AG09309 (cell line): ENCODE measurements at regions not wholly inside any gene's neighbourhood (a gene's known extent, or its start where the extent isn't known, plus 50 kb on each side); places are given as distances from the start of the nearest gene placed in this dataset.

Source experiments
- DNase-seq: peaks from one replicate; pipeline ENCODE4 v3.0.0-alpha.2; 2010; ENCODE audit warnings: low read depth
- H3K4me3 ChIP-seq: 2 replicates; pipeline ENCODE4 v1.5.1; 2011; ENCODE audit warnings: mild to moderate bottlenecking, low read depth, low read length, moderate library complexity; ENCODE audit not compliant: control insufficient read depth
- CTCF ChIP-seq: IDR thresholded peaks from 2 replicates; pipeline ENCODE4 v1.5.1; 2011; ENCODE audit warnings: mild to moderate bottlenecking, low read depth, low read length, inconsistent platforms; ENCODE audit not compliant: insufficient read depth, control insufficient read depth; ENCODE audit errors: missing control alignments

- peak; percentile 29 for DNase-seq
- TF ChIP-seq CTCF: no peak
- no peak overlapping the region for H3K4me3 ChIP-seq
Observed at GRCh38 chr3:43178891-43179366, 73.0 kb upstream of the POMGNT2 start.

DNA sequence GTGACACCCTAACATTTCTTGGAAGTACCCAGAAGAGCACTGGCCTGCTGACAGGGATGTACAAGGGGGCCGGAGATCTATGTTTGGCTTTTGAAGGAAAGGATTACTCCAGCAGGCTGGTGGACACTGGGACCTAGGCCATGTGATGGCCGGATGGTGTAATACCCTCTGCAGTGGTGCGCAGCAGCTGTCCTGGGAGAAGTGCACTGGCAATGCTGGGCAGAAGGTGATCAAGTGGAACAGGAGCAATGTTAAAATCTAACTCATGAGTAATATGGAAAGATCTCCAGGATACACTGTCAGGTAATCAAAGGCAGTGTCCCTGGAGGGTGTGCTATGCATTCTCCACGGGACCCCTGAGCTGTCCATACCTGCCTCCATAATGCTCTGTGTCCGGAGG is 71.2 kb upstream of the POMGNT2 start:
- no peak for DNase-seq
- TF ChIP-seq CTCF: no peak
- no peak overlapping the region for H3K4me3 ChIP-seq

- TF ChIP-seq CTCF: no peak
- DNase-seq: no peak
Observed at GRCh38 chr3:43176666-43177065, 70.8 kb upstream of the POMGNT2 start.

DNA sequence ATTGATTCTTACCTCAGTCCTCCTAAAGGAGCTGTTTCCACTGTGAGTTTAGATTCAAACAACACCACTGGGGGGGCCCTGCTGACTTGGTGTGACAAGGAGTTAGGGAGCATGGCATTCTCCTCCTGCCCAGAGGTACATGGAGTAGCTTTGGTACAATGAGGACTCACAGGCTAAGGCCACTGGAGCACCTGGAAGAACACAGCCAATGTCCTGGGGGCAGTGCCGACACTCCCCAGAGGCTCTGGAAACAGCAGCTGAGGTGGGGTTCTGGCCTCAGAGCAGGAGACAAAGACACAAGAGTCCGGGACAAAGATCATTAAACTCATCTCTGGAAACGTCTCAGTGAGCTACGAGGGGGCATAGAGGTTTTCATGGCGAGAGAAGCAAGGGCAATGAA is 69.7 kb upstream of the POMGNT2 start:
- DNase-seq: no peak
- TF ChIP-seq CTCF: no peak
- H3K4me3 ChIP-seq: no peak overlapping the region

More at GRCh38 chr3:43176666-43177065, 70.8 kb upstream of the POMGNT2 start:
- H3K4me3 ChIP-seq: no peak overlapping the region

GRCh38 chr3:43173949-43174348 is 68.1 kb upstream of the POMGNT2 start:
- H3K4me3 ChIP-seq: no peak overlapping the region
- no peak for DNase-seq
- TF ChIP-seq CTCF: no peak

- no peak for TF ChIP-seq CTCF
- no peak for DNase-seq
- no peak overlapping the region for H3K4me3 ChIP-seq
Observed at GRCh38 chr3:43171748-43172147, 65.9 kb upstream of the POMGNT2 start.

DNA sequence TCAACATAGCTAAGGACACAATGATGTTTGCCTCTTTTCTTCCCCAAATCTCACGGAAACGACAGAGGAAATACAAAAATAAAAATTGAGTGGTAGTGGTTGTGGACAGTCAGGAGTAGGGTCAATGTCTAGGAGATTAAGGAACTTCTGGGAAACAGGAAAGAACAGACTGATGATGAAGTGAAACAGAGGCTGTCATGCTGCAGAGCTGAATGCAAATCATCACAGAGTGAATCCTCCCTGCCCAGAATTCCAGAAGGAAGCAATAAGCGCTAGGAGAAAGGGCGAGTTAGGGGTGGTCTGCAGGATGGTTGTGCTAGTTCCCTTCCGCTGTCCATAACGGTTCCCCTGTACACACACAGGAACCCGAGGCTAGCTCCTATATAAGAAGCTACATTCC is 64.7 kb upstream of the POMGNT2 start:
- no peak for DNase-seq
- no peak for TF ChIP-seq CTCF
- H3K4me3 ChIP-seq: no peak overlapping the region
